ENCODE measurements at regions not wholly inside any gene's neighbourhood (a gene's known extent, or its start where the extent isn't known, plus 50 kb on each side); places are given as distances from the start of the nearest gene placed in this dataset.

DNA sequence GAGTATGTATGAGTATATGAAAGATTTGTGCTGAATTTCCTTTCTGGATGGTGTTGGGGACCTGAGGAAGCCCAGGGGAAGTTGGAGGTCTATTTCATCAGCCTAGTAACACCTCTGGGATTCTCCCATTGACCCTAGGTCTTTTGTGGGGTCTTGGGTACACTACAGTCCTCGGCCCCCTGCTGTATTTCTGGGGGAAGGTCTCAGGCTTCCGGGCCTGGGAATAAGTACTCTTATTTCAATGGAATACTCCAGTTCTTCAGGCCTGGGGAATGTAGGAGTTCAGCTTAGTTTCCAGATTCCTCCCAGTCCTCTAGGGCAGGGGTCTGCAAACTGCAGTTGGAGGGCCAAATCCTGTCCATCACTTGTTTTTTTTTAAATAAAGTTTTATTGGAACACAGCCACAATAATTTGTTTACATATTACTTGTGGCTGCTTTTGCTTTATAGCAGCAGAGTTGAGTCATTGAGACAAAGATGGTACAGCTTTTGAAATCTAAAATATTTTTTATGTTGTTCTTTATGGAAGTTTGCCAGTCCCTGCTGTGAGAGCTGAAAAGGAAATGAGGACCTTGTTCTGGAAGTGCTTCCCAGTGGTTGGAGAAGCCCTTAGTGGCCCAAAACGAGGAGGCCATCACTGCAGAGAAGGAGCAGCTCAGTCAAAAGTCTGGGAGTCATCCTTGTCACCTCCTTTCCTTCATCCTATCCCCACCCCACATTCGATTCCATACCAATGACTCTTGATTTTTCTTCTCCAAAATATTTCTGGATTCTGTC lies 142.5 kb upstream of the HS3ST2 start:
- Histone ChIP-seq H3K9me2 (replicated peaks; ENCODE audit: low read depth, low read length) (no peaks in the 10 kb centered on the region), H4K20me1 (ENCODE audit: insufficient read depth, low read length, poor library complexity, severe bottlenecking) (no peaks in the 10 kb centered on the region), H3K9me3 (ENCODE audit: insufficient read depth, low read depth, low read length) (no peaks in the 10 kb centered on the region), H2AFZ (ENCODE audit: low read length) (no peak overlapping the region), H3K4me3 (ENCODE audit: low read length, poor library complexity, severe bottlenecking) (no peak overlapping the region), H3K4me2 (ENCODE audit: low read depth, low read length, poor library complexity, severe bottlenecking) (no peak overlapping the region), H3K79me2 (ENCODE audit: insufficient read depth, low read length) (no peaks in the 10 kb centered on the region), H3K27me3 (ENCODE audit: insufficient read depth, low read length, poor library complexity, severe bottlenecking) (no peaks in the 10 kb centered on the region), H3K4me1 (ENCODE audit: insufficient read depth, low read length, poor library complexity, severe bottlenecking) (peaks cover 7% of the 10 kb centered on the region), H3K36me3 (ENCODE audit: insufficient read depth, low read length) (no peaks in the 10 kb centered on the region), H3F3A (ENCODE audit: low read depth) (no peaks in the 10 kb centered on the region), H3K9ac (ENCODE audit: low read depth, low read length, poor library complexity, severe bottlenecking) (no peak overlapping the region)
- TF ChIP-seq EZH2phosphoT487 (IDR thresholded peaks at IDR 0.05; ENCODE audit: borderline replicate concordance), result no peak
- TF ChIP-seq, protein P1, sequence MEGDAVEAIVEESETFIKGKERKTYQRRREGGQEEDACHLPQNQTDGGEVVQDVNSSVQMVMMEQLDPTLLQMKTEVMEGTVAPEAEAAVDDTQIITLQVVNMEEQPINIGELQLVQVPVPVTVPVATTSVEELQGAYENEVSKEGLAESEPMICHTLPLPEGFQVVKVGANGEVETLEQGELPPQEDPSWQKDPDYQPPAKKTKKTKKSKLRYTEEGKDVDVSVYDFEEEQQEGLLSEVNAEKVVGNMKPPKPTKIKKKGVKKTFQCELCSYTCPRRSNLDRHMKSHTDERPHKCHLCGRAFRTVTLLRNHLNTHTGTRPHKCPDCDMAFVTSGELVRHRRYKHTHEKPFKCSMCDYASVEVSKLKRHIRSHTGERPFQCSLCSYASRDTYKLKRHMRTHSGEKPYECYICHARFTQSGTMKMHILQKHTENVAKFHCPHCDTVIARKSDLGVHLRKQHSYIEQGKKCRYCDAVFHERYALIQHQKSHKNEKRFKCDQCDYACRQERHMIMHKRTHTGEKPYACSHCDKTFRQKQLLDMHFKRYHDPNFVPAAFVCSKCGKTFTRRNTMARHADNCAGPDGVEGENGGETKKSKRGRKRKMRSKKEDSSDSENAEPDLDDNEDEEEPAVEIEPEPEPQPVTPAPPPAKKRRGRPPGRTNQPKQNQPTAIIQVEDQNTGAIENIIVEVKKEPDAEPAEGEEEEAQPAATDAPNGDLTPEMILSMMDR (conservative IDR thresholded peaks at IDR 0.05; ENCODE audit: low read length), result no peak

DNA sequence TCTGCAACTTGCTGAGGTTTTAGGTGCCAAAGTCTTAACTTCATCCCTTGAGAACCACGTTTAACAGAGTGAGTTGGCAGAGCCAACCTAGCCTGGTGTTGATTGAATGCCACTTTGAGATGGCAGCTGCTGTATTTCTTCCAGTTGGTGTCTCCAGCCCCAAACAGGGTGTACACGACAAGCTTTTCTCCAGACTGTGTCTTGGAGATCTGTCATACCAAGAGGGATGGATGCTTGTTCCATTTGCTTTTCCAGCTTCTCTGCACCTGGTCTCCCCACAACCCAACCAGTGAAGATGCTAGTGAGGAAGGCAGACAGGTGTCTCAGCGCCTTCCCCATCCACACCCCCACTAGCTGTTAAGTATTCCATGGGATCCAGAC lies 141.1 kb upstream of the HS3ST2 start:
- H3K9me2 ChIP-seq (replicated peaks; ENCODE audit: low read depth, low read length), result no peaks in the 10 kb centered on the region
- H4K20me1 ChIP-seq (ENCODE audit: insufficient read depth, low read length, poor library complexity, severe bottlenecking), result no peaks in the 10 kb centered on the region
- H3K36me3 ChIP-seq (ENCODE audit: insufficient read depth, low read length), result no peaks in the 10 kb centered on the region
- H3F3A ChIP-seq (ENCODE audit: low read depth), result no peaks in the 10 kb centered on the region
- no peak overlapping the region for H3K4me2 ChIP-seq (ENCODE audit: low read depth, low read length, poor library complexity, severe bottlenecking)
- H3K4me1 ChIP-seq (ENCODE audit: insufficient read depth, low read length, poor library complexity, severe bottlenecking), result peaks cover 7% of the 10 kb centered on the region
- H3K4me3 ChIP-seq (ENCODE audit: low read length, poor library complexity, severe bottlenecking), result no peak overlapping the region
- no peak overlapping the region for H3K9ac ChIP-seq (ENCODE audit: low read depth, low read length, poor library complexity, severe bottlenecking)
- no peaks in the 10 kb centered on the region for H3K9me3 ChIP-seq (ENCODE audit: insufficient read depth, low read depth, low read length)
- no peaks in the 10 kb centered on the region for H3K27me3 ChIP-seq (ENCODE audit: insufficient read depth, low read length, poor library complexity, severe bottlenecking)
- H2AFZ ChIP-seq (ENCODE audit: low read length), result no peak overlapping the region
- H3K79me2 ChIP-seq (ENCODE audit: insufficient read depth, low read length), result no peaks in the 10 kb centered on the region
- no peak for TF ChIP-seq EZH2phosphoT487 (IDR thresholded peaks at IDR 0.05; ENCODE audit: borderline replicate concordance)
- TF ChIP-seq, protein P1 (conservative IDR thresholded peaks at IDR 0.05; ENCODE audit: low read length), result no peak

DNA sequence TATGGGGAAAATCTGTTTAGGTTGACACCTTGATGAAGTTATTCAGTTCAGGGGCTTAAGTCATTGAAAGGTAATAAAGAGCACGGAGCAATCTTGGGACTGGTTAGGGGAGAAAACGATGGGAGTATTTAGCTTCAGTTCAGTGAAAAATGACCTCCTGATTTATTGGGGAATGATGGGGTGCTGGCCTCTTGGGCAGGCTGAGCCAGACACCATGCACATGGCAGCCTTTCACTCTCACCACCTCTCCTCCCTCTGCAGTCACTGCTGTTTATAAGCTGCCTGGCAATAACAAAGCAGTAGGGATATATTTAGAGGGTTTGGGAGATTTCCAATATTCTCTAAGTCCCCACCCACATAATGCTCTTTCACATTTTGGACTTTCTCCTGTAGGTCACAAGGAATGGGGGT lies 140.5 kb upstream of the HS3ST2 start:
- Histone ChIP-seq H3K4me3 (ENCODE audit: low read length, poor library complexity, severe bottlenecking) (no peak overlapping the region), H3K9me3 (ENCODE audit: insufficient read depth, low read depth, low read length) (no peaks in the 10 kb centered on the region), H3F3A (ENCODE audit: low read depth) (no peaks in the 10 kb centered on the region), H3K9ac (ENCODE audit: low read depth, low read length, poor library complexity, severe bottlenecking) (no peak overlapping the region), H3K79me2 (ENCODE audit: insufficient read depth, low read length) (no peaks in the 10 kb centered on the region), H3K9me2 (replicated peaks; ENCODE audit: low read depth, low read length) (no peaks in the 10 kb centered on the region), H3K4me1 (ENCODE audit: insufficient read depth, low read length, poor library complexity, severe bottlenecking) (peaks cover 7% of the 10 kb centered on the region), H3K36me3 (ENCODE audit: insufficient read depth, low read length) (no peaks in the 10 kb centered on the region), H3K27me3 (ENCODE audit: insufficient read depth, low read length, poor library complexity, severe bottlenecking) (no peaks in the 10 kb centered on the region), H3K4me2 (ENCODE audit: low read depth, low read length, poor library complexity, severe bottlenecking) (no peak overlapping the region), H4K20me1 (ENCODE audit: insufficient read depth, low read length, poor library complexity, severe bottlenecking) (no peaks in the 10 kb centered on the region), H2AFZ (ENCODE audit: low read length) (no peak overlapping the region)
- TF ChIP-seq, protein P1 (conservative IDR thresholded peaks at IDR 0.05; ENCODE audit: low read length), result no peak
- no peak for TF ChIP-seq EZH2phosphoT487 (IDR thresholded peaks at IDR 0.05; ENCODE audit: borderline replicate concordance)

Data from Loucy (cell line).